ENCODE measurements at regions not wholly inside any gene's neighbourhood (a gene's known extent, or its start where the extent isn't known, plus 50 kb on each side); places are given as distances from the start of the nearest gene placed in this dataset.

GRCh38 chr3:46092702-46093080, 65.4 kb upstream of the XCR1 start:
- no peak overlapping the region for H3K27ac ChIP-seq
- peaks cover 0 to 19% (median 0%) of the 10 kb centered on the region in 4 donors for H3K27me3 ChIP-seq
- H3K36me3 ChIP-seq: no peaks in the 10 kb centered on the region
- no peak for DNase-seq
- intact Hi-C loops (cut with DNase I): no loop called here
- H3K4me3 ChIP-seq: no peak overlapping the region
- WGBS, 2 donors: 60 to 86% methylated on average over 2 of the region's 2 CpGs
- H3K9me3 ChIP-seq: no peaks in the 10 kb centered on the region
- no peak for TF ChIP-seq POLR2A (IDR thresholded peaks at IDR 0.05)
- TF ChIP-seq, protein P1, sequence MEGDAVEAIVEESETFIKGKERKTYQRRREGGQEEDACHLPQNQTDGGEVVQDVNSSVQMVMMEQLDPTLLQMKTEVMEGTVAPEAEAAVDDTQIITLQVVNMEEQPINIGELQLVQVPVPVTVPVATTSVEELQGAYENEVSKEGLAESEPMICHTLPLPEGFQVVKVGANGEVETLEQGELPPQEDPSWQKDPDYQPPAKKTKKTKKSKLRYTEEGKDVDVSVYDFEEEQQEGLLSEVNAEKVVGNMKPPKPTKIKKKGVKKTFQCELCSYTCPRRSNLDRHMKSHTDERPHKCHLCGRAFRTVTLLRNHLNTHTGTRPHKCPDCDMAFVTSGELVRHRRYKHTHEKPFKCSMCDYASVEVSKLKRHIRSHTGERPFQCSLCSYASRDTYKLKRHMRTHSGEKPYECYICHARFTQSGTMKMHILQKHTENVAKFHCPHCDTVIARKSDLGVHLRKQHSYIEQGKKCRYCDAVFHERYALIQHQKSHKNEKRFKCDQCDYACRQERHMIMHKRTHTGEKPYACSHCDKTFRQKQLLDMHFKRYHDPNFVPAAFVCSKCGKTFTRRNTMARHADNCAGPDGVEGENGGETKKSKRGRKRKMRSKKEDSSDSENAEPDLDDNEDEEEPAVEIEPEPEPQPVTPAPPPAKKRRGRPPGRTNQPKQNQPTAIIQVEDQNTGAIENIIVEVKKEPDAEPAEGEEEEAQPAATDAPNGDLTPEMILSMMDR (IDR thresholded peaks at IDR 0.05): no peak
- peaks cover 8 to 29% (median 12%) of the 10 kb centered on the region in 3 donors for H3K4me1 ChIP-seq

DNA sequence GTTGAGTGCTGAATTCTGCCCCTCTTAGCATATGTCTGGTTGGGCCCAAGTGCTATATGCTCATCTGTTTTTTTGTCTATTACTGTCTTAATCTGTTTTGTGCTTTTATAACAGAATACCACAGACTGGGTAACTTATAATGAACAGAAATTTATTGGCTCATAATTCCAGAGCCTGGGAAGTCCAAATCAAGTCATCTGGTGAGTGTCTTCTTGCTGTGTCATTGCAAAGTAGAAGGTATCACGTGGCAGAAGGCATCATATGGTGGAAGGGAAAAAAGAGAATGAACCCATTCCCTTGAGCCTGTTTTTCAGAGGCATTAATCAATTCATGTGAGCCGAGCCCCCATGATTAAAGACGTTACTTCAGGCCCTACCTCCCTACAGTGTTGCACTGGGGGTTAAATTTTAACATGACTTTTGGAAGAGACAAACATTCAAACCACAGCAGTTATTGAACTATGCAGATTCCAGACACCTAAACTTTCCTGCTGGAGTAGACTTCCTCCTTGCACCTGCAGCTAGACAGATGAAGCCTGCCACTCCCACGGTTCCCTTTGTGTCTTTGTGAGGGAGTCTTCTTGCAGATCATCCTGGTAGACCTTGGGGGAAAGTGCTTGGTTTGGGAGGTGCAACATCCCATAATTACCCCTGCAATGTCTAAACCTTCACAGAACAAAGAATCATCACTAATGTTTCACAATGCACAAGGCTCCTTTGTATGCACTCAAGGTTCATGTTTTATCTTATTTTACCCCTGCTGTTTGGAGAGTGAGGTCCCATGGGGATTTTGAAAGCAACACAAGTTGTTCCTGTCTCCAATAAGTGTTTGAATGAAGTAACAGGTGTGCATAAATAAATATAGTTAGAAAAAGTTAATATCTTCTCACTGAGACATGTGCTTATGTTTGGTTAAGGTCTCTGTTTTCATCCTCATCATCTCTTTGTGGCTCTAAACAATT, 64.7 kb upstream of the XCR1 start:
- Histone ChIP-seq H3K4me1 (peaks cover 6 to 22% (median 8%) of the 10 kb centered on the region in 3 donors), H3K4me3 (no peak overlapping the region), H3K27me3 (peaks cover 0 to 26% (median 0%) of the 10 kb centered on the region in 4 donors), H3K9me3 (no peaks in the 10 kb centered on the region), H3K36me3 (no peaks in the 10 kb centered on the region), H3K27ac (no peak overlapping the region)
- 67 to 69% methylated on average over 4 of the region's 4 CpGs for WGBS, 2 donors
- no peak for DNase-seq
- intact Hi-C loops (cut with DNase I): no loop called here
- TF ChIP-seq, protein P1 (IDR thresholded peaks at IDR 0.05): no peak
- no peak for TF ChIP-seq POLR2A (IDR thresholded peaks at IDR 0.05)

GRCh38 chr3:46091046-46091445, 63.8 kb upstream of the XCR1 start:
- Histone ChIP-seq H3K4me1 (peaks cover 6 to 23% (median 8%) of the 10 kb centered on the region in 3 donors), H3K27me3 (peaks cover 0 to 34% (median 0%) of the 10 kb centered on the region in 4 donors), H3K36me3 (no peaks in the 10 kb centered on the region), H3K27ac (peak overlapping the region in 1 of 4 donors; percentile 61), H3K4me3 (no peak overlapping the region), H3K9me3 (no peaks in the 10 kb centered on the region)
- 90 to 100% methylated on average over 2 to 3 of the region's 3 CpGs for WGBS, 2 donors
- TF ChIP-seq POLR2A (IDR thresholded peaks at IDR 0.05): no peak
- TF ChIP-seq, protein P1 (IDR thresholded peaks at IDR 0.05): no peak
- intact Hi-C loops (cut with DNase I): no loop called here
- no peak for DNase-seq

DNA sequence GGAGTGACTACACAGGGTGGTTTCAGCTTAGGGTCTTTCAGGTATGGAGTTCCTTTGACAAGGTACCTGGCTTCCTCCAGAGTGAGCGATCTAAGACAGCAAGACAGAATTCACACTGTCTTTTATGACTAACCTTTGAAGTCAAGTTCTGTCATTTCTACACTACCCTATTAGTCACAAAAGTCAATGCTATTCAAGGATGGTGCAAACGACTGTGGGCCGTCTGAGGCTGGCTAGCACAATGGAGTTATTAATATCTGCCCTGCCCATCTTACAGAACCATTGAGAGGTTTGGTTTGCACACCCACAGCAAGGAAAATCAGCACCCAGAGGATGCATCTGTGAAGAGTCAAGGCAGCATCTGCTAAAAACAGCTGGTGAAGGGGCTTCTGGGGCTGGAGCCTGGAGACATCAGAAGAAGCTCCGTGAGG, 62.9 kb upstream of the XCR1 start:
- 33 to 39% methylated on average over 4 of the region's 4 CpGs for WGBS, 2 donors
- H3K4me1 ChIP-seq: peaks cover 6 to 30% (median 8%) of the 10 kb centered on the region in 3 donors
- no peak for DNase-seq
- H3K27ac ChIP-seq: peak overlapping the region; percentile 16 to 81 (median 60)
- no peak overlapping the region for H3K4me3 ChIP-seq
- intact Hi-C loops (cut with DNase I): no loop called here
- no peaks in the 10 kb centered on the region for H3K9me3 ChIP-seq
- H3K36me3 ChIP-seq: no peaks in the 10 kb centered on the region
- H3K27me3 ChIP-seq: peaks cover 0 to 42% (median 0%) of the 10 kb centered on the region in 4 donors
- TF ChIP-seq, protein P1 (IDR thresholded peaks at IDR 0.05): no peak
- TF ChIP-seq POLR2A (IDR thresholded peaks at IDR 0.05): no peak

All from esophagus squamous epithelium (tissue), 5 donors.